Activated CD4-positive, CD25-positive, alpha-beta regulatory T cell (primary cell): ENCODE measurements at regions not wholly inside any gene's neighbourhood (a gene's known extent, or its start where the extent isn't known, plus 50 kb on each side); places are given as distances from the start of the nearest gene placed in this dataset.

Experiments
- DNase-seq, 4 experiments: peaks; one replicate each; lab custom pipeline; 2025; lab: John Stamatoyannopoulos, UW

- no peak for DNase-seq
Measured at GRCh38 chr2:7888876-7889275, 793.0 kb upstream of the ID2 start.

- DNase-seq: no peak
Measured at GRCh38 chr2:7891312-7891711, 790.5 kb upstream of the ID2 start.

GRCh38 chr2:7895289-7895688 is 786.6 kb upstream of the ID2 start:
- DNase-seq: no peak

- no peak for DNase-seq
Measured at GRCh38 chr2:7896940-7897487, 784.8 kb upstream of the ID2 start.

- DNase-seq: no peak
Measured at GRCh38 chr2:7899241-7899640, 782.6 kb upstream of the ID2 start.

- no peak for DNase-seq
Measured at GRCh38 chr2:7899923-7900322, 781.9 kb upstream of the ID2 start.

GRCh38 chr2:7900593-7900992 is 781.3 kb upstream of the ID2 start:
- DNase-seq: no peak

- no peak for DNase-seq
Measured at GRCh38 chr2:7902251-7902765, 779.5 kb upstream of the ID2 start.

- DNase-seq: no peak
Measured at GRCh38 chr2:7904319-7904718, 777.5 kb upstream of the ID2 start.

GRCh38 chr2:7905756-7906155 is 776.1 kb upstream of the ID2 start:
- no peak for DNase-seq

- DNase-seq: no peak
Measured at GRCh38 chr2:7906431-7906830, 775.4 kb upstream of the ID2 start.

GRCh38 chr2:7907041-7907440 is 774.8 kb upstream of the ID2 start:
- no peak for DNase-seq

- DNase-seq: no peak
Measured at GRCh38 chr2:7910752-7911151, 771.1 kb upstream of the ID2 start.

- no peak for DNase-seq
Measured at GRCh38 chr2:7911196-7911595, 770.7 kb upstream of the ID2 start.

- DNase-seq: no peak
Measured at GRCh38 chr2:7913974-7914373, 767.9 kb upstream of the ID2 start.

- no peak for DNase-seq
Measured at GRCh38 chr2:7915302-7916091, 766.4 kb upstream of the ID2 start.

GRCh38 chr2:7916670-7917069 is 765.2 kb upstream of the ID2 start:
- no peak for DNase-seq

- no peak for DNase-seq
Measured at GRCh38 chr2:7919510-7919909, 762.3 kb upstream of the ID2 start.

- DNase-seq: no peak
Measured at GRCh38 chr2:7924023-7924762, 757.7 kb upstream of the ID2 start.

- DNase-seq: no peak
Measured at GRCh38 chr2:7925506-7925905, 756.4 kb upstream of the ID2 start.

- DNase-seq: no peak
Measured at GRCh38 chr2:7927691-7928090, 754.2 kb upstream of the ID2 start.

GRCh38 chr2:7929281-7929680 is 752.6 kb upstream of the ID2 start:
- DNase-seq: no peak
